Middle frontal gyrus (tissue), 1 donor: ENCODE measurements at regions not wholly inside any gene's neighbourhood (a gene's known extent, or its start where the extent isn't known, plus 50 kb on each side); places are given as distances from the start of the nearest gene placed in this dataset.
"Not testable (repeated sequence)": the region's sequence is repeated elsewhere in the genome, so short reads cannot be mapped to it uniquely, and the experiment has no call there.

Source experiments
- DNase-seq: peaks from one replicate; pipeline ENCODE4 v3.0.0-alpha.2; 2015; ENCODE audit warnings: low spot score; ENCODE audit errors: extremely low spot score

- DNase-seq: no peak
Observed at GRCh38 chr2:147310335-147311057, 534.3 kb upstream of the ACVR2A start.

GRCh38 chr2:147297820-147298219, 547.0 kb upstream of the ACVR2A start:
- DNase-seq: no peak

- DNase-seq: no peak
Observed at GRCh38 chr2:147294825-147295392, 549.9 kb upstream of the ACVR2A start.

- DNase-seq: no peak
Observed at GRCh38 chr2:147293991-147294824, 550.6 kb upstream of the ACVR2A start.

GRCh38 chr2:147288131-147288530, 556.7 kb upstream of the ACVR2A start:
- no peak for DNase-seq

- no peak for DNase-seq
Observed at GRCh38 chr2:147275943-147276342, 568.9 kb upstream of the ACVR2A start.

- DNase-seq: no peak
Observed at GRCh38 chr2:147273628-147274027, 571.2 kb upstream of the ACVR2A start.

- DNase-seq: no peak
Observed at GRCh38 chr2:147273106-147273505, 571.7 kb upstream of the ACVR2A start.

GRCh38 chr2:147269581-147269980, 575.2 kb upstream of the ACVR2A start:
- not testable (repeated sequence) for DNase-seq

GRCh38 chr2:147260241-147260640, 584.6 kb upstream of the ACVR2A start:
- no peak for DNase-seq

- peak; percentile 57 for DNase-seq
Observed at GRCh38 chr2:147255812-147256211, 589.0 kb upstream of the ACVR2A start.

- DNase-seq: no peak
Observed at GRCh38 chr2:147250652-147251356, 594.0 kb upstream of the ACVR2A start.

GRCh38 chr2:147247749-147248148, 597.1 kb upstream of the ACVR2A start:
- DNase-seq: no peak

- DNase-seq: no peak
Observed at GRCh38 chr2:147242445-147242844, 602.4 kb upstream of the ACVR2A start.

- DNase-seq: no peak
Observed at GRCh38 chr2:147236601-147237000, 608.2 kb upstream of the ACVR2A start.

- DNase-seq: no peak
Observed at GRCh38 chr2:147232225-147232669, 612.6 kb upstream of the ACVR2A start.

- no peak for DNase-seq
Observed at GRCh38 chr2:147231607-147232006, 613.2 kb upstream of the ACVR2A start.

- DNase-seq: no peak
Observed at GRCh38 chr2:147231081-147231480, 613.7 kb upstream of the ACVR2A start.

GRCh38 chr2:147227313-147227712, 617.5 kb upstream of the ACVR2A start:
- no peak for DNase-seq

GRCh38 chr2:147224070-147224469, 620.8 kb upstream of the ACVR2A start:
- no peak for DNase-seq

- DNase-seq: no peak
Observed at GRCh38 chr2:147223553-147224060, 621.2 kb upstream of the ACVR2A start.
